Liver (tissue), 8 donors: ENCODE measurements at regions not wholly inside any gene's neighbourhood (a gene's known extent, or its start where the extent isn't known, plus 50 kb on each side); places are given as distances from the start of the nearest gene placed in this dataset.

Experiments
- DNase-seq: peaks from one replicate; pipeline ENCODE4 v3.0.0-alpha.2; 2017; ENCODE audit warnings: low spot score
- H3K27ac ChIP-seq, 2 donors: one replicate each; pipeline ENCODE4 v1.7.0; 2013; ENCODE audit warnings: inconsistent platforms in 2 of 2, low read length in 2 of 2, control low read depth in 1 of 2, low read depth in 1 of 2, mild to moderate bottlenecking in 1 of 2
- H3K27me3 ChIP-seq, 4 donors: one replicate each; pipeline versions ENCODE4 v1.6.1 to v1.7.0; 2013; ENCODE audit warnings: low read length in 3 of 4, inconsistent platforms in 1 of 4, mild to moderate bottlenecking in 1 of 4, moderate library complexity in 1 of 4; ENCODE audit not compliant: control insufficient read depth in 4 of 4, insufficient read depth in 4 of 4
- H3K36me3 ChIP-seq, 4 donors: one replicate each; pipeline versions ENCODE4 v1.6.1 to v1.7.0; 2013; ENCODE audit warnings: low read length in 3 of 4, mild to moderate bottlenecking in 3 of 4, low read depth in 1 of 4, moderate library complexity in 1 of 4; ENCODE audit not compliant: control insufficient read depth in 4 of 4, insufficient read depth in 3 of 4
- H3K4me1 ChIP-seq, 4 donors: one replicate each; pipeline versions ENCODE4 v1.6.1 to v1.7.0; 2013; ENCODE audit warnings: low read length in 3 of 4, mild to moderate bottlenecking in 3 of 4, moderate library complexity in 1 of 4; ENCODE audit not compliant: control insufficient read depth in 4 of 4, insufficient read depth in 4 of 4
- H3K4me3 ChIP-seq, 3 donors: one replicate each; pipeline versions ENCODE4 v1.6.1 to v1.7.0; 2013; ENCODE audit warnings: low read length in 3 of 3, control low read depth in 1 of 3, low read depth in 1 of 3, mild to moderate bottlenecking in 1 of 3
- H3K9ac ChIP-seq, 2 donors: one replicate each; pipeline ENCODE4 v1.7.0; 2013; ENCODE audit warnings: low read length in 2 of 2, mild to moderate bottlenecking in 2 of 2, moderate library complexity in 2 of 2, control low read depth in 1 of 2, low read depth in 1 of 2
- H3K9me3 ChIP-seq, 4 donors: one replicate each; pipeline versions ENCODE4 v1.6.1 to v1.7.0; 2013; ENCODE audit warnings: low read length in 3 of 4; ENCODE audit not compliant: control insufficient read depth in 4 of 4
- EGR1 ChIP-seq, 2 donors: IDR thresholded peaks; 2 replicates each; pipeline ENCODE4 v1.6.1; 2016 to 2018; ENCODE audit warnings: antibody characterized with exemption in 2 of 2, low read depth in 2 of 2
- FOXA1 ChIP-seq: IDR thresholded peaks from 2 replicates; pipeline ENCODE4 v1.6.1; 2016; ENCODE audit warnings: antibody characterized with exemption
- FOXA2 ChIP-seq: IDR thresholded peaks from 2 replicates; pipeline ENCODE4 v1.6.1; 2016; ENCODE audit warnings: antibody characterized with exemption
- GABPA ChIP-seq, 2 donors: IDR thresholded peaks in 1 of 2; conservative IDR thresholded peaks in 1 of 2; 2 replicates each; pipeline ENCODE4 v1.6.1; 2016; ENCODE audit warnings: antibody characterized with exemption in 2 of 2, mild to moderate bottlenecking in 1 of 2, moderate library complexity in 1 of 2
- HNF4A ChIP-seq, 2 donors: conservative IDR thresholded peaks; 2 replicates each; pipeline ENCODE4 v1.6.1; 2016; ENCODE audit warnings: antibody characterized with exemption in 2 of 2, mild to moderate bottlenecking in 2 of 2
- HNF4G ChIP-seq: IDR thresholded peaks from 2 replicates; pipeline ENCODE4 v1.6.1; 2016; ENCODE audit warnings: antibody characterized with exemption
- JUND ChIP-seq, 2 donors: IDR thresholded peaks; 2 replicates each; pipeline ENCODE4 v1.6.1; 2016; ENCODE audit warnings: antibody characterized with exemption in 2 of 2
- NR2F2 ChIP-seq: IDR thresholded peaks from 2 replicates; pipeline ENCODE4 v1.6.1; 2016; ENCODE audit warnings: antibody characterized with exemption
- RAD21 ChIP-seq, 2 donors: IDR thresholded peaks; 2 replicates each; pipeline ENCODE4 v1.6.1; 2016; ENCODE audit warnings: antibody characterized with exemption in 2 of 2, mild to moderate bottlenecking in 2 of 2
- RXRA ChIP-seq, 2 donors: IDR thresholded peaks; 2 replicates each; pipeline ENCODE4 v1.6.1; 2017 to 2018; ENCODE audit warnings: antibody characterized with exemption in 2 of 2, mild to moderate bottlenecking in 1 of 2
- SP1 ChIP-seq: IDR thresholded peaks from 2 replicates; pipeline ENCODE4 v1.6.1; 2018; ENCODE audit warnings: antibody characterized with exemption, mild to moderate bottlenecking
- TAF1 ChIP-seq: conservative IDR thresholded peaks from 2 replicates; pipeline ENCODE4 v1.6.1; 2016; ENCODE audit warnings: antibody characterized with exemption, mild to moderate bottlenecking
- YY1 ChIP-seq: IDR thresholded peaks from 2 replicates; pipeline ENCODE4 v1.6.1; 2016; ENCODE audit warnings: antibody characterized with exemption, mild to moderate bottlenecking
- WGBS: extraction: QIAGEN DNeasy Blood & Tissue Kit; methylation state at CpG from one replicate; pipeline ENCODE4 v1.1.7; 2013; 5-methylcytosine and 5-hydroxymethylcytosine counted together
- TF ChIP-seq, protein P1 (sequence below): fragments of 150-350 bp; IDR thresholded peaks from 2 replicates; pipeline ENCODE4 v1.5.1; 2017; ENCODE audit warnings: improper control_type of control experiment, low read depth, low read length; ENCODE audit not compliant: missing input control
- TF ChIP-seq, protein P2 (sequence below): IDR thresholded peaks from 2 replicates; pipeline ENCODE4 v1.6.1; 2016; ENCODE audit warnings: antibody characterized with exemption
- TF ChIP-seq, protein P3 (sequence below): IDR thresholded peaks from 2 replicates; pipeline ENCODE4 v1.6.1; 2016; ENCODE audit warnings: antibody characterized with exemption
- TF ChIP-seq, protein P4 (sequence below): IDR thresholded peaks from 2 replicates; pipeline ENCODE4 v1.6.1; 2016; ENCODE audit warnings: antibody characterized with exemption
- TF ChIP-seq, protein P5 (sequence below): IDR thresholded peaks from 2 replicates; pipeline ENCODE4 v1.6.1; 2016; ENCODE audit warnings: antibody characterized with exemption, mild to moderate bottlenecking
- donor health status: healthy.
- donor health status: healthy.
- donor health status: healthy.
- donor health status: healthy.
- donor health status: healthy.

DNA sequence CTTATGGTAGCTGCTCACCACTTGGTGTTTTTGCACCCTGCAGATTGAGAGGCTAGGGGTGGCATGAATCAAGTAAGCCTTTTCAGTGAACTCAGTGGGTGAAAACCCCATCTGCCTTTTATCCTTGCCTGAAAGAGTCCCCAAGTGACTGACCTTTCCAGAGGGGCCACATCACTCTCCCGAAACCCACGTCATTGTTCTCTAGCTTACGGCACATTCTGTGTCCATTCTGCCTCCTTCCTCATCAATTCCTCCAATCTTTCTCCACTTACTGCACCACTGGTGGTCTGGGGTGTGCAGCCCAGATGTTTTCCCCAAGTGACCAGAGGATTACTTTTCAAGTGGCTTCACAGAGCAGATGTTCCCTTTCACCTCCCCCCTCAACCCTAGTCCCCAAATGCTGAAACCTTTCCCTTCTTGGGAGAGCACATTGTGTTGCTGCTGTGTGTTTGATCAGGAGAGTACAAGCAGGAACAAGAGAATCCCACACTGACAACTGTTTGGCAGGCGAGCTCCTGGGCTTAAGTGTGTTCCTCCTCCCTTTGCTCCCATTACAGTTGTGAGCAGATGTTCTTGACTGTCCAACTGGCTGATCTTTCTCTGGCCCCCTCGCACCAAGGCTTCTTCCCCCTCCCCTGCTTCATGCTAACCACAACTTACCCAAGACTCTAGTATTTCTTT, 138.0 kb upstream of the IGF1 start:
- H3K9ac ChIP-seq, result no peak overlapping the region
- no peak overlapping the region for H3K4me3 ChIP-seq
- H3K36me3 ChIP-seq, result no peaks in the 10 kb centered on the region
- no peak overlapping the region for H3K27ac ChIP-seq
- no peaks in the 10 kb centered on the region for H3K27me3 ChIP-seq
- TF ChIP-seq SP1, result no peak
- TF ChIP-seq JUND (IDR thresholded peaks at IDR 0.05), result no peak
- TF ChIP-seq HNF4G, result no peak
- TF ChIP-seq RAD21 (IDR thresholded peaks at IDR 0.05), result no peak
- TF ChIP-seq GABPA (IDR thresholded peaks at IDR 0.05 in 1 of 2, conservative IDR thresholded peaks at IDR 0.05 in 1 of 2), result no peak
- TF ChIP-seq, protein P1, sequence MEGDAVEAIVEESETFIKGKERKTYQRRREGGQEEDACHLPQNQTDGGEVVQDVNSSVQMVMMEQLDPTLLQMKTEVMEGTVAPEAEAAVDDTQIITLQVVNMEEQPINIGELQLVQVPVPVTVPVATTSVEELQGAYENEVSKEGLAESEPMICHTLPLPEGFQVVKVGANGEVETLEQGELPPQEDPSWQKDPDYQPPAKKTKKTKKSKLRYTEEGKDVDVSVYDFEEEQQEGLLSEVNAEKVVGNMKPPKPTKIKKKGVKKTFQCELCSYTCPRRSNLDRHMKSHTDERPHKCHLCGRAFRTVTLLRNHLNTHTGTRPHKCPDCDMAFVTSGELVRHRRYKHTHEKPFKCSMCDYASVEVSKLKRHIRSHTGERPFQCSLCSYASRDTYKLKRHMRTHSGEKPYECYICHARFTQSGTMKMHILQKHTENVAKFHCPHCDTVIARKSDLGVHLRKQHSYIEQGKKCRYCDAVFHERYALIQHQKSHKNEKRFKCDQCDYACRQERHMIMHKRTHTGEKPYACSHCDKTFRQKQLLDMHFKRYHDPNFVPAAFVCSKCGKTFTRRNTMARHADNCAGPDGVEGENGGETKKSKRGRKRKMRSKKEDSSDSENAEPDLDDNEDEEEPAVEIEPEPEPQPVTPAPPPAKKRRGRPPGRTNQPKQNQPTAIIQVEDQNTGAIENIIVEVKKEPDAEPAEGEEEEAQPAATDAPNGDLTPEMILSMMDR, result no peak
- TF ChIP-seq, protein P2, sequence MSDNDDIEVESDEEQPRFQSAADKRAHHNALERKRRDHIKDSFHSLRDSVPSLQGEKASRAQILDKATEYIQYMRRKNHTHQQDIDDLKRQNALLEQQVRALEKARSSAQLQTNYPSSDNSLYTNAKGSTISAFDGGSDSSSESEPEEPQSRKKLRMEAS, result no peak
- no peak for TF ChIP-seq RXRA (IDR thresholded peaks at IDR 0.05)
- TF ChIP-seq, protein P3, sequence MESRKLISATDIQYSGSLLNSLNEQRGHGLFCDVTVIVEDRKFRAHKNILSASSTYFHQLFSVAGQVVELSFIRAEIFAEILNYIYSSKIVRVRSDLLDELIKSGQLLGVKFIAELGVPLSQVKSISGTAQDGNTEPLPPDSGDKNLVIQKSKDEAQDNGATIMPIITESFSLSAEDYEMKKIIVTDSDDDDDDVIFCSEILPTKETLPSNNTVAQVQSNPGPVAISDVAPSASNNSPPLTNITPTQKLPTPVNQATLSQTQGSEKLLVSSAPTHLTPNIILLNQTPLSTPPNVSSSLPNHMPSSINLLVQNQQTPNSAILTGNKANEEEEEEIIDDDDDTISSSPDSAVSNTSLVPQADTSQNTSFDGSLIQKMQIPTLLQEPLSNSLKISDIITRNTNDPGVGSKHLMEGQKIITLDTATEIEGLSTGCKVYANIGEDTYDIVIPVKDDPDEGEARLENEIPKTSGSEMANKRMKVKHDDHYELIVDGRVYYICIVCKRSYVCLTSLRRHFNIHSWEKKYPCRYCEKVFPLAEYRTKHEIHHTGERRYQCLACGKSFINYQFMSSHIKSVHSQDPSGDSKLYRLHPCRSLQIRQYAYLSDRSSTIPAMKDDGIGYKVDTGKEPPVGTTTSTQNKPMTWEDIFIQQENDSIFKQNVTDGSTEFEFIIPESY, result no peak
- no peak for TF ChIP-seq YY1
- TF ChIP-seq, protein P4, sequence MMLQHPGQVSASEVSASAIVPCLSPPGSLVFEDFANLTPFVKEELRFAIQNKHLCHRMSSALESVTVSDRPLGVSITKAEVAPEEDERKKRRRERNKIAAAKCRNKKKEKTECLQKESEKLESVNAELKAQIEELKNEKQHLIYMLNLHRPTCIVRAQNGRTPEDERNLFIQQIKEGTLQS, result no peak
- TF ChIP-seq EGR1 (IDR thresholded peaks at IDR 0.05; ENCODE audit: low read depth in 2 of 2), result no peak
- TF ChIP-seq FOXA2, result no peak
- TF ChIP-seq HNF4A (conservative IDR thresholded peaks at IDR 0.05), result no peak
- no peak for TF ChIP-seq NR2F2
- TF ChIP-seq, protein P5, sequence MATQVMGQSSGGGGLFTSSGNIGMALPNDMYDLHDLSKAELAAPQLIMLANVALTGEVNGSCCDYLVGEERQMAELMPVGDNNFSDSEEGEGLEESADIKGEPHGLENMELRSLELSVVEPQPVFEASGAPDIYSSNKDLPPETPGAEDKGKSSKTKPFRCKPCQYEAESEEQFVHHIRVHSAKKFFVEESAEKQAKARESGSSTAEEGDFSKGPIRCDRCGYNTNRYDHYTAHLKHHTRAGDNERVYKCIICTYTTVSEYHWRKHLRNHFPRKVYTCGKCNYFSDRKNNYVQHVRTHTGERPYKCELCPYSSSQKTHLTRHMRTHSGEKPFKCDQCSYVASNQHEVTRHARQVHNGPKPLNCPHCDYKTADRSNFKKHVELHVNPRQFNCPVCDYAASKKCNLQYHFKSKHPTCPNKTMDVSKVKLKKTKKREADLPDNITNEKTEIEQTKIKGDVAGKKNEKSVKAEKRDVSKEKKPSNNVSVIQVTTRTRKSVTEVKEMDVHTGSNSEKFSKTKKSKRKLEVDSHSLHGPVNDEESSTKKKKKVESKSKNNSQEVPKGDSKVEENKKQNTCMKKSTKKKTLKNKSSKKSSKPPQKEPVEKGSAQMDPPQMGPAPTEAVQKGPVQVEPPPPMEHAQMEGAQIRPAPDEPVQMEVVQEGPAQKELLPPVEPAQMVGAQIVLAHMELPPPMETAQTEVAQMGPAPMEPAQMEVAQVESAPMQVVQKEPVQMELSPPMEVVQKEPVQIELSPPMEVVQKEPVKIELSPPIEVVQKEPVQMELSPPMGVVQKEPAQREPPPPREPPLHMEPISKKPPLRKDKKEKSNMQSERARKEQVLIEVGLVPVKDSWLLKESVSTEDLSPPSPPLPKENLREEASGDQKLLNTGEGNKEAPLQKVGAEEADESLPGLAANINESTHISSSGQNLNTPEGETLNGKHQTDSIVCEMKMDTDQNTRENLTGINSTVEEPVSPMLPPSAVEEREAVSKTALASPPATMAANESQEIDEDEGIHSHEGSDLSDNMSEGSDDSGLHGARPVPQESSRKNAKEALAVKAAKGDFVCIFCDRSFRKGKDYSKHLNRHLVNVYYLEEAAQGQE, result no peak
- TF ChIP-seq FOXA1, result no peak
- TF ChIP-seq TAF1, result no peak
- no peaks in the 10 kb centered on the region for H3K9me3 ChIP-seq
- 79% methylated on average over 5 of the region's 5 CpGs for WGBS
- H3K4me1 ChIP-seq, result no peaks in the 10 kb centered on the region
- DNase-seq, result no peak
